HG02884 (cell line): ENCODE measurements at regions not wholly inside any gene's neighbourhood (a gene's known extent, or its start where the extent isn't known, plus 50 kb on each side); places are given as distances from the start of the nearest gene placed in this dataset.

Experiments
- ATAC-seq: cut with Tn5 transposase; IDR thresholded peaks from one replicate; pipeline ENCODE4 v1.9.1; 2021; ENCODE audit warnings: mild to moderate bottlenecking, moderate library complexity; ENCODE audit not compliant: unreplicated experiment

GRCh38 chr11:15793043-15793996 is 563.0 kb downstream of the SOX6 start:
- ATAC-seq: no peak

GRCh38 chr11:15794361-15795150 is 561.8 kb downstream of the SOX6 start:
- no peak for ATAC-seq

GRCh38 chr11:15795378-15795777 is 561.0 kb downstream of the SOX6 start:
- no peak for ATAC-seq

GRCh38 chr11:15800111-15800800 is 556.1 kb downstream of the SOX6 start:
- ATAC-seq: no peak

GRCh38 chr11:15801126-15801525 is 555.2 kb downstream of the SOX6 start:
- no peak for ATAC-seq

- ATAC-seq: no peak
Measured at GRCh38 chr11:15801616-15802015, 554.7 kb downstream of the SOX6 start.

GRCh38 chr11:15805726-15806125 is 550.6 kb downstream of the SOX6 start:
- ATAC-seq: no peak

- ATAC-seq: no peak
Measured at GRCh38 chr11:15806217-15806616, 550.1 kb downstream of the SOX6 start.

GRCh38 chr11:15807827-15808226 is 548.5 kb downstream of the SOX6 start:
- no peak for ATAC-seq

- ATAC-seq: no peak
Measured at GRCh38 chr11:15810082-15810481, 546.3 kb downstream of the SOX6 start.

- ATAC-seq: no peak
Measured at GRCh38 chr11:15810525-15810924, 545.8 kb downstream of the SOX6 start.

- no peak for ATAC-seq
Measured at GRCh38 chr11:15815246-15816195, 540.8 kb downstream of the SOX6 start.

- no peak for ATAC-seq
Measured at GRCh38 chr11:15816260-15816871, 540.0 kb downstream of the SOX6 start.

GRCh38 chr11:15817001-15817400 is 539.3 kb downstream of the SOX6 start:
- no peak for ATAC-seq

GRCh38 chr11:15818132-15818842 is 538.1 kb downstream of the SOX6 start:
- ATAC-seq: no peak

- peak; percentile 97 for ATAC-seq
Measured at GRCh38 chr11:15819679-15820286, 536.6 kb downstream of the SOX6 start.

GRCh38 chr11:15821451-15821850 is 534.9 kb downstream of the SOX6 start:
- ATAC-seq: no peak

GRCh38 chr11:15824060-15824459 is 532.3 kb downstream of the SOX6 start:
- no peak for ATAC-seq
